Gastroesophageal sphincter (tissue), 4 donors: ENCODE measurements at regions not wholly inside any gene's neighbourhood (a gene's known extent, or its start where the extent isn't known, plus 50 kb on each side); places are given as distances from the start of the nearest gene placed in this dataset.

Source experiments
- ATAC-seq: fragments of 150-250 bp; one replicate; pipeline ENCODE4 v1.9.1; 2016; ENCODE audit warnings: mild to moderate bottlenecking, moderate library complexity
- H3K27ac ChIP-seq, 4 donors: fragments of 200-600 bp; sonication (generic) in 3 of 4; 1 replicate in 3 of 4; 2 replicates in 1 of 4; pipeline ENCODE4 v1.5.1; 2016 to 2019
- H3K27me3 ChIP-seq: fragments of 200-600 bp; sonication (generic); one replicate; pipeline ENCODE4 v1.5.1; 2019
- H3K36me3 ChIP-seq, 2 donors: fragments of 200-600 bp; sonication (generic); one replicate each; pipeline ENCODE4 v1.5.1; 2019; ENCODE audit warnings: control low read depth in 1 of 2
- H3K4me1 ChIP-seq, 3 donors: fragments of 200-600 bp; sonication (generic); 1 replicate in 2 of 3; 2 replicates in 1 of 3; pipeline ENCODE4 v1.5.1; 2016 to 2019; ENCODE audit warnings: control low read depth in 2 of 3
- H3K4me3 ChIP-seq, 2 donors: fragments of 200-600 bp; sonication (generic); one replicate each; pipeline ENCODE4 v1.5.1; 2019; ENCODE audit warnings: mild to moderate bottlenecking in 1 of 2, moderate library complexity in 1 of 2
- H3K9me3 ChIP-seq, 3 donors: fragments of 200-600 bp; sonication (generic); one replicate each; pipeline ENCODE4 v1.5.1; 2017 to 2019; ENCODE audit warnings: control low read depth in 2 of 3
- CTCF ChIP-seq, 4 experiments: fragments of 200-600 bp in 2 of 4; fragments of 450-650 bp in 2 of 4; sonication (generic) in 1 of 4; IDR thresholded peaks; one replicate each; pipeline ENCODE4 v1.5.1; 2017 to 2019; ENCODE audit warnings: antibody characterized with exemption in 4 of 4, mild to moderate bottlenecking in 2 of 4, moderate library complexity in 2 of 4
- EP300 ChIP-seq: sonication (generic); formaldehyde crosslinking; IDR thresholded peaks from one replicate; pipeline ENCODE4 v1.6.1; 2017; ENCODE audit warnings: antibody characterized with exemption, mild to moderate bottlenecking
- POLR2A ChIP-seq, 2 donors: fragments of 450-650 bp; IDR thresholded peaks; one replicate each; pipeline ENCODE4 v1.6.1; 2017; ENCODE audit warnings: antibody characterized with exemption in 2 of 2, mild to moderate bottlenecking in 2 of 2, moderate library complexity in 1 of 2
- POLR2AphosphoS5 ChIP-seq: sonication (generic); formaldehyde crosslinking; IDR thresholded peaks from one replicate; pipeline ENCODE4 v1.6.1; 2017; ENCODE audit warnings: antibody characterized with exemption
- WGBS, 2 donors: methylation state at CpG; one replicate each; pipeline ENCODE4 v1.1.5; 2018; ENCODE audit warnings: low coverage in 1 of 2; 5-methylcytosine and 5-hydroxymethylcytosine counted together

GRCh38 chr5:18067615-18068014, 433.4 kb downstream of the TAF11L14 start:
- no peak overlapping the region for H3K27ac ChIP-seq
- ATAC-seq: no peak
- H3K36me3 ChIP-seq: no peaks in the 10 kb centered on the region
- H3K4me1 ChIP-seq: no peaks in the 10 kb centered on the region
- no peaks in the 10 kb centered on the region for H3K9me3 ChIP-seq
- H3K27me3 ChIP-seq: no peaks in the 10 kb centered on the region
- 61 to 82% methylated on average over 2 of the region's 2 CpGs for WGBS, 2 donors
- no peak for TF ChIP-seq POLR2AphosphoS5
- no peak for TF ChIP-seq EP300
- TF ChIP-seq POLR2A (IDR thresholded peaks at IDR 0.05): no peak
- no peak for TF ChIP-seq CTCF (IDR thresholded peaks at IDR 0.05)
- H3K4me3 ChIP-seq: no peak overlapping the region

GRCh38 chr5:18068826-18069225, 434.6 kb downstream of the TAF11L14 start:
- Histone ChIP-seq H3K27me3 (no peaks in the 10 kb centered on the region), H3K36me3 (no peaks in the 10 kb centered on the region), H3K27ac (no peak overlapping the region), H3K9me3 (no peaks in the 10 kb centered on the region), H3K4me1 (no peaks in the 10 kb centered on the region), H3K4me3 (no peak overlapping the region)
- 72 to 81% methylated on average over 2 to 5 of the region's 5 CpGs for WGBS, 2 donors
- TF ChIP-seq POLR2A (IDR thresholded peaks at IDR 0.05) (no peak), POLR2AphosphoS5 (no peak)
- no peak for ATAC-seq

GRCh38 chr5:18069790-18070189, 435.5 kb downstream of the TAF11L14 start:
- 54 to 97% methylated on average over 2 of the region's 2 CpGs for WGBS, 2 donors

GRCh38 chr5:18072600-18072999, 438.3 kb downstream of the TAF11L14 start:
- WGBS, 2 donors: 85 to 100% methylated on average over 1 to 2 of the region's 2 CpGs

More at GRCh38 chr5:18069790-18070189, 435.5 kb downstream of the TAF11L14 start:
- Histone ChIP-seq H3K36me3 (no peaks in the 10 kb centered on the region), H3K9me3 (no peaks in the 10 kb centered on the region), H3K4me1 (no peaks in the 10 kb centered on the region), H3K27me3 (no peaks in the 10 kb centered on the region), H3K27ac (no peak overlapping the region), H3K4me3 (no peak overlapping the region)
- TF ChIP-seq EP300 (no peak), POLR2AphosphoS5 (no peak), CTCF (IDR thresholded peaks at IDR 0.05) (no peak), POLR2A (IDR thresholded peaks at IDR 0.05) (no peak)
- no peak for ATAC-seq

GRCh38 chr5:18074961-18075360, 440.7 kb downstream of the TAF11L14 start:
- H3K4me3 ChIP-seq: no peak overlapping the region
- no peaks in the 10 kb centered on the region for H3K36me3 ChIP-seq
- no peaks in the 10 kb centered on the region for H3K27me3 ChIP-seq
- 38 to 41% methylated on average over 3 of the region's 3 CpGs for WGBS, 2 donors
- no peak for ATAC-seq
- H3K27ac ChIP-seq: no peak overlapping the region
- TF ChIP-seq POLR2A (IDR thresholded peaks at IDR 0.05): no peak
- TF ChIP-seq CTCF (IDR thresholded peaks at IDR 0.05): no peak
- TF ChIP-seq POLR2AphosphoS5: no peak
- TF ChIP-seq EP300: no peak
- no peaks in the 10 kb centered on the region for H3K9me3 ChIP-seq
- H3K4me1 ChIP-seq: no peaks in the 10 kb centered on the region

More at GRCh38 chr5:18072600-18072999, 438.3 kb downstream of the TAF11L14 start:
- no peak overlapping the region for H3K4me3 ChIP-seq
- no peaks in the 10 kb centered on the region for H3K36me3 ChIP-seq
- H3K9me3 ChIP-seq: no peaks in the 10 kb centered on the region
- no peak for ATAC-seq
- no peaks in the 10 kb centered on the region for H3K4me1 ChIP-seq
- H3K27me3 ChIP-seq: no peaks in the 10 kb centered on the region
- TF ChIP-seq POLR2AphosphoS5: no peak
- TF ChIP-seq EP300: no peak
- no peak for TF ChIP-seq CTCF (IDR thresholded peaks at IDR 0.05)
- TF ChIP-seq POLR2A (IDR thresholded peaks at IDR 0.05): no peak
- no peak overlapping the region for H3K27ac ChIP-seq
